ENCODE measurements at regions not wholly inside any gene's neighbourhood (a gene's known extent, or its start where the extent isn't known, plus 50 kb on each side); places are given as distances from the start of the nearest gene placed in this dataset.

DNA sequence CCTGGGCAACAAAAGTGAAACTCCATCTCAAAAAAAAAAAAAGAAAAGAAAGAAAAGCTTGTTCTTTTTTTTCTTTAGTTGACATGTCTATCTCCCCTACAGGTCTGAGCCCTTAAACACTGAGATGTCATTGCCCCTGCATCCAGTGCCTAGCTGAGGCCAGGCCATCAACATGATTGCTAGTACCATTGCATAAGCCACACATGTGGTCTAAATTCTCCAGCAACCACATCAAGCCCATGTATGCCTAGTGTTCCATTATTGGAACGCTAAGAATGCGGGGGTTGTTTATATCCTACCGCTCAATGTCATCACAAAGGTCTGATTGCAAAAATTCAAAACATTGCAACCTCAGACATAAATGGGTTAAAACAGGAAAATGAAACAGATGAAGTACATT lies 62.7 kb downstream of the NPTX2 start:
- no peak for DNase-seq

DNA sequence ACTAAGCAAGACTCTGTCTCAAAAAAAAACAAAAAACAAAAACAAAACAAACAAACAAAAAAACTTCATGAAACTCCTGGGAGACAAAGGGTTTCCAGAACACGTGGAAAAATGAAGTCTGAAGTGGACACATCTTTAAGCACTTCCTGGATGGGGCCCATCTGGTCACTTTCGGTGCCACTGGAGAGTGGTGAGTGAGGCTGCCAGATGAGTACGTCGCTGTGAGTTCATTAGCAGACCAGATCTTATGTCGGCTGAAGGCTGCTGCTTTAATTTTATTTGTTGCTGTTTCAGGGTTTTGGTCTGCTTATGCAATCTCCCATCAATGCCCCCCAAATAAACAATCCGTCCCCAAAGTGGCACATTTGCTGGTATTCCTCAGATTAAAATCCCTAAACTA lies 64.4 kb downstream of the NPTX2 start:
- no peak for DNase-seq

DNA sequence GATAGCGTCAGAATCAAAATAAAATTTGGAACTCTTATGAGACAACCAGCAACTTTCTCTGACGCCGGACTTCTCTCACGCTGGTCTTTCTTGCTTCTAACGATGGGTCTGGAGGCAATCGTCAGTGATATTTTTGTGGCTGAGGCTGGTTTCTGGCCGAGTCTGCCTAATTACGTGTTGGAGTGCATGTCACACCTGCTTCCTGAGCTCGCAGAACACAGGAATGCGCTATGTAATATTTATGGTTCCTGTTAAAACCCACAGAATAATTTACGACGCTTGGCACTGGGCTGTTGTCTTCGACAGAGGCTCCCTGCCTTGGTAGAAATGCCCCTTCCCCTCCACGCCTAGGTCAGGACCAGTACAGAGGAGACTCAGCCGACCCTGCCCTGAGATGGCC lies 64.9 kb downstream of the NPTX2 start:
- DNase-seq, result no peak

GRCh38 chr7:98683514-98683913 lies 66.4 kb downstream of the NPTX2 start:
- DNase-seq, result no peak

- DNase-seq, result no peak
Measured at GRCh38 chr7:98685541-98685940, 68.5 kb downstream of the NPTX2 start.

DNA sequence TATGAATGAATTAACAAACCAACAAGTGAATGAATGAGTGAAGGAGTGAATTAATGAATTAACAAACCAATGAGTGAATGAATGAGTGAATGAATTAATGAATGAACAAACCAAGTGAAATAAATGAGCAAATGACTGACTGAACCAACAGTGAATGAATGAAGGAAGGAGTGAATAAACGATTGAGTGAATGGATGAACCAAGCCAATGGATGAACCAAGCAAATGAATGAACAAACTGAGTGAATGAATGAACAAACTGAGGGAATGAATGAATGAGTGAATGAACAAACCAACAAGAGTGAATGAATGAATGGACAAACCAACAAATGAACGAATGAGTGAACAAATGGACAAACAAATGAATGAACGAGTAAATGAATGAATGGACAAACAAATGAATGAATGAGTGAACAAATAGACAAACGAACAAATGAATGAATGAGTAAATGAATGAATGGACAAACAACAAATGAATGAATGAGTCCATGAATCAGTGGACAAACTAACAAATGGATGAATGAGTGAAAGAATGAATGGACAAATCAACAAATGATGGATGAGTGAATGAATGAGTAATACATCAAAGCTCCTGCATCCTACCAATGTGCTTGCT lies 69.5 kb downstream of the NPTX2 start:
- DNase-seq, result no peak

- peak; percentile 62 for DNase-seq
Measured at GRCh38 chr7:98687111-98687751, 70.1 kb downstream of the NPTX2 start.

DNA sequence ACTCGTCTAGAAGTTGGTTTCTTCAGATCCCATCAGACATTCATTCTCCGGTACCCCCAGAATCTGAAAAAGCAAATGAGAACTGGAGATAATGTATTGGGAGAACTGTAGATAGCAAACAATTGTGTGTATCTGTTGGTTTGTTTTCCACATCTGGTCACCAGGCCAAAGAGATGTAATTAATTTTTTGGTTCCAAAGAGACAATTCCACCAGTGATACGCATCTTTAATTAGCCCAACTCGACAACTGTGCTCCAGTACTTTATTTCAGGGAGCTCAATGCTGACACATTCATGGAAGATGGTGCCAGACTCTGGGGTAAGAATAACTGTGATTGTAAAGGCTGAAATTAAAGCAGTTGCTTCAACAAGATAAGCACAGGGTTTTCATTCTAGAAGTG lies 74.5 kb downstream of the NPTX2 start:
- DNase-seq, result no peak

DNA sequence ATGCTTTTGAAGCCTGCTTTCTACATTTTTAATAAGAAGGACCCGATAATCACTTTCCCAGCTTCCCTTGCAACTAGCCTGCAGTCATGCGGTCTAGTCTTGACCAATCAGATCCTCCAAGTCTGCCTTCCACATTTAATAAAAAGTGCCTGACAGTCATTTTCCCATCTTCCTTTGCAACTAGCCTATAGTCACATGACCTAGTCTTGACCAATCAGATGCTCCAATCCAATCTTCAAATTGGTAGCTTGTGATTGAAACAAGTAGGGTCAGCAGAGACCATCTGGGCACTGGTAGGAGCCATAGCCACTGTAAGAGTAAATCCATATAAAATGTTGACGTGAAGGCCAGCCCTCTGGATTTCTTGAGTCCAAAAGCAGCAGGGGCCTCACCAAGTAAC lies 80.0 kb downstream of the NPTX2 start:
- DNase-seq, result no peak

GRCh38 chr7:98697485-98698240 lies 80.6 kb downstream of the NPTX2 start:
- no peak for DNase-seq

GRCh38 chr7:98698976-98699375 lies 81.9 kb downstream of the NPTX2 start:
- no peak for DNase-seq

DNA sequence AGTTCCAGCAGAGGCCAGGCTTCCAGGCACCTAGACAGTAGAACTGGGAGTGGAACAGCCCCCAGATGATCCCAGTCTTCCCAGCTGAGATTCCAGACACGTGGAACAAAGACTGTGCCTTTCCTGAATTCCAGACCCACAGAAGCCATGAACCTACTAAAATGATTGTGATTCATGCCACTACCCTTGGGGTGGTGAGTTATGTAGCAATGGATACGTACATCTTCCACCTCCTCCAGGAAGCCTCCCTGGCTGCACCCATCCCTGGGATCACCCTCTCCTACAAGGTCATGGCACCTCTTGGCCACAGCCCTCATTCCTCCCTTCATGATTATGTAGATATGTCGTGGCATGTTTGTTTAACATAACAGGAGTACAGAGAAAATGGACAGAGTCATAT lies 83.4 kb downstream of the NPTX2 start:
- DNase-seq, result no peak

DNA sequence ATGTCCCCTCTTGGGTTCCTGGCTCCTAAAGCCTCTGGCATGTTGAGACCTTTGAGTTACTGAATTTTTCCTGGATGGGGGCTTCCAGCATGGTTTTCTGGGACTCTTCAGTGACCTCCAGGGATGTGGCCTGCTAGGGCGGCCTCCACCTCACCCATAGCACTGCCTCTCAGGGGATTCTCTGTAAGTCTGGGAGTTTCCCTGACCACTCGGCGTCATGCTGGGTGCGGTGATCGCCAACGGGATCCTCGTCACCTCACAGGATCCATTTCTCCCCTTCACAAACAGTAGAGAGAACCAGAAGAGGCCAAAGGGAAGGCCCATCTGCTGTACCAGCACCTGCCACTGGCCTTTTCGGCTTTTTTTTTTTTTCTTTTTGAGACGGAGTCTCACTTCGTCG lies 84.3 kb downstream of the NPTX2 start:
- no peak for DNase-seq

GRCh38 chr7:98702021-98702420 lies 84.9 kb downstream of the NPTX2 start:
- no peak for DNase-seq

GRCh38 chr7:98703916-98704315 lies 86.8 kb downstream of the NPTX2 start:
- no peak for DNase-seq

DNA sequence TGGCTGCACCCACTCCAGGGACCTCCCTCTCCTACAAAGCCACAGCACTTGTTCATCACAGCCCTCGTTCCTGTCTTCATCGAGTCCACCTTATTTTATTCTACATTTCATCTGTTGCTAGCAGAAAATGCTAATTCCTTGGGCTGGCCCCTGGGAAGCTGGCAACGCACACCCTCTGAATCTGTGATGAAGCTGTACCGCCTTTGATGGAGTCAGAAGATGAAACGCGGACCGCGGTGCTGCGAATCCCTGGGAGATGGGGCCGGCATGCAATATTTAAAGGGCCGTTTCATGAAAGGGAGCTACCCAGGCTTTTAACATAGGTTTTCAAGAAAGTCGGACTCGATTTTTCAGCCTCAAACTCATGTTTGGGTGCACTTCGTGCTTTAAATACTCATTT lies 88.5 kb downstream of the NPTX2 start:
- DNase-seq, result no peak

DNA sequence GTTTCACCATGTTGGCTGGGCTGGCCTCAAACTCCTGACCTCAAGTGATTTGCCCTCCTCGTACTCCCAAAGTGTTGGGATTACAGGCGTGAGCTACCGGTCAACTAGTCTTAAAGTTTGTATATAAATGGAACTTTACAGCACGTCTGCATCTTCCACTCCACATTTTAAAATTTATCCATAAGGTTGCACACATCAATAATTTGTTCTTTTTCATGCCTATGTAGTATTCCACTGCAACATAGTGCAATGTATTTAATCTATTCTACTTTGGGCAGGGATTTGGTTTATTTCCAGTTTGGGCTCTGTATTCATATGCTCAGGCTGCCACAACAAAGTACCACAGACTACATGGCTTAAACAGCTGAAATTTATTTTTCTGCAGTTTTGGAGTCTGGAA lies 90.0 kb downstream of the NPTX2 start:
- DNase-seq, result no peak

GRCh38 chr7:98711945-98712344 lies 94.9 kb downstream of the NPTX2 start:
- no peak for DNase-seq

DNA sequence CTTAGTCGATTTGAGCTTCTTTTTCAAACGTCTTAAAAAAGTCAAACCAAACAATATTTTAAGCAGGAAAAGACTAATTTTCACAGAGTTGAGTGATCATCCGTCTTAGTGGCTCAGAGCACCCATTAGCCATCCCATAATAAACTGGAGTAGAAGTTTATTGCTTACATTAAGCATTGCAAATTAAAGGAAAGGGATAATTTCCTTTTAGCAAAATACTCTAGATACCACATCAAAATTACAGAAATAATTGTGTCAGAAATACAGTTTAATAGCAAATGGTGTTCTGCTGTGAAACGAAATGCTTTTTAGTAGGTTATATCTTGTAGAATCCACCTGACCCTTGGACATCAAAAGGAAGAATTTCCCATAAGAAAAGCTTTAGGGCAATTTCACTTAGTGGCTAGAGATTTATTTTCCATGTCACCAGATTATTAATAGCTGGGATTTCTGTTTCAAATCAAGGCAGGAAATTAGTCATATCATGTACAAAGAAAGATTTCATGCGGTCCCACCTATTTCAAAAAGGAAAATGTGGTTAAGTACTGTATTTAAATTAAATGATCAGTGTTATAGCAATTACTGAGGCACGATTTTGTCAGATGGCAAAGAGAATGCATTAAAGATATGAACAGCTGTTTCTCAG lies 96.2 kb downstream of the NPTX2 start:
- no peak for DNase-seq

DNA sequence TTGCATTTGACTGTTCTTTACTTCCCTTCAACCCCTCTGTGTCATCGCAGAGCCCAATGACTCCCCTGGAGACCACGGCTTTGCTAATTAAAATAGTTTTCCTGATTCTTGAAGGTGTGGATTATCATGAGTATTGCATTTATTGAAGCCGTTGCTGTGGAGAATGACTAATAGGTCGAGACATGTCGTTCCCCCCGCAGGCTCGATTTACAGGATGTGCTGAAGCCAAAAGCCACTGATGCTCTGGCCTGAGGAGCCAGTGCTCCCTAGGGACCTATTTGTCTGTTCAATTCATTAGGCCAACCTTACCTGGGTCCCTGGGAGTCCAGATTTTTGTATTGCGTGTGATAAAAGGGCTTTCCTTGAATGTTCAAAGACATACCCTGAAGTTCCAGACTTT lies 102.3 kb downstream of the NPTX2 start:
- no peak for DNase-seq

GRCh38 chr7:98722402-98722801 lies 105.3 kb downstream of the NPTX2 start:
- no peak for DNase-seq

GRCh38 chr7:98724591-98724990 lies 107.5 kb downstream of the NPTX2 start:
- DNase-seq, result no peak

DNA sequence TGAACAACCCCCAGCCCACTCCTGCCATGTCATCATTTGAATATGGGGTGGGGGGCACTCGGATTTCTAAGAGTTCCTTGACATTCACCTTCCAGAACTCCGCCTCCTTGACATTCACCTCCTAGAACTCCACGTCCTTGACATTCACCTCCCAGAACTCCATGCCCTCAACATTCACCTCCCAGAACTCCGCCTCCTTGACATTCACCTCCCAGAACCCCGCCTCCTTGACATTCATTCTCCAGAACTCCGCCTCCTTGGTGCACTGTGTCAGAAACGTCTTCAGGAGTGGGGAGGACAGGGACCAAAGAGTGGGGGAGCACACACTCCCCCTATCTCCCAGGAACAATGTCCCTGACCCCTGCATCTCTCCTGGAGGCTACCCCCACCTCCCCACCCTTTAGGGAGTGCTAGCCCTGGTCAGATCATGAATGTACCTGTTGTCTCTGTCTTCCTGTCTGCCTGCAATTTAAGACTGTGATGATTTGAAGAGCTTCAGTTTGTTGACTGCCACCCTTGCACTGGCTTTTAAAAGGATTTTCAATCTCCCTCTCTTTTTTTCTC lies 110.1 kb downstream of the NPTX2 start:
- DNase-seq, result no peak

DNA sequence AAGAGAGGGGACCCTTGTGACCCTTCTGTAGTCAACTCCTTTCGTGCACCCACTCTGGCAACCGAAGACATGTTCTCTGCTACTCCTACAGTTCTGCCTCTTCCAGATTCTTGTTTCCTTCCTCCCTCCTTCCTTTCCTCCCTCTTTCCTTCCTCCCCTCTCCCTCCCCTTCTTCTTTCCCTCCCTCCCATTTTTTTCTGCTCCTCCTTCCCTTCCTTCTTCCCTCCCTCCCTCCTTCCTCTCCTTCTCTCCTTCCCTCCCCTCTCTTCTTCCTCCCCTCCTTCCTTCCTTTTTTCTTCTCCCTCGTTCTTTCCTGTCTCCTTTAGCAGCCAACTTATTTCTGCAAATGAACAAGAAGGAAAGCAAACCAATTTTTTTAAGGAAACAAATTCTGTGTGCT lies 111.5 kb downstream of the NPTX2 start:
- no peak for DNase-seq

Measured in DMS 273 treated with DMSO at 0.1 percent for 48 hours (cell line).